B cell (primary cell): ENCODE measurements at regions not wholly inside any gene's neighbourhood (a gene's known extent, or its start where the extent isn't known, plus 50 kb on each side); places are given as distances from the start of the nearest gene placed in this dataset.

Experiments
- ATAC-seq: fragments of 200-7000 bp; cut with Tn5 transposase; one replicate; pipeline ENCODE4 v1.10.0; 2021; ENCODE audit warnings: low read depth, mild to moderate bottlenecking, moderate number of reproducible peaks, moderate library complexity
- CTCF ChIA-PET: fragments of 350-600 bp; sonication (Branson Sonifier 250); formaldehyde crosslinking; loops from one replicate; lab custom pipeline; 2021; ENCODE audit warnings: antibody characterized with exemption, inconsistent platforms; lab: Charles Lee
- POLR2A ChIA-PET: fragments of 350-600 bp; sonication (Branson Sonifier 250); formaldehyde crosslinking; loops from one replicate; lab custom pipeline; 2021; ENCODE audit warnings: antibody characterized with exemption; lab: Charles Lee
- DNase-seq: peaks from one replicate; pipeline ENCODE4 v3.0.0; 2013
- H2AFZ ChIP-seq: 2 replicates; pipeline ENCODE4 v1.6.1; 2012; ENCODE audit warnings: mild to moderate bottlenecking, low read depth, low read length; ENCODE audit not compliant: insufficient read depth, poor library complexity, severe bottlenecking
- H3K27ac ChIP-seq, 2 donors: 1 replicate in 1 of 2; 2 replicates in 1 of 2; pipeline ENCODE4 v1.5.1; 2012 to 2013; ENCODE audit warnings: low read length in 2 of 2, mild to moderate bottlenecking in 2 of 2, moderate library complexity in 1 of 2
- H3K27me3 ChIP-seq, 4 experiments: fragments of 200-600 bp in 1 of 4; sonication (generic) in 1 of 4; replicated peaks in 1 of 4; 1 replicate in 2 of 4; 2 replicates in 2 of 4; pipeline versions ENCODE4 v1.6.1 to v1.7.0; 2013 to 2016; ENCODE audit warnings: low read length in 3 of 4, mild to moderate bottlenecking in 2 of 4, mixed read lengths in 1 of 4, moderate library complexity in 1 of 4; ENCODE audit not compliant: insufficient read depth in 4 of 4, control insufficient read depth in 3 of 4; ENCODE audit errors: control extremely low read depth in 1 of 4
- H3K36me3 ChIP-seq, 2 experiments: replicated peaks in 1 of 2; 1 replicate in 1 of 2; 2 replicates in 1 of 2; pipeline versions ENCODE4 v1.6.1 to v1.7.1; 2013; ENCODE audit warnings: low read length in 1 of 2; ENCODE audit not compliant: insufficient read depth in 2 of 2, control insufficient read depth in 1 of 2; ENCODE audit errors: control extremely low read depth in 1 of 2, extremely low read depth in 1 of 2
- H3K4me1 ChIP-seq, 2 donors: fragments of 200-600 bp in 1 of 2; sonication (generic) in 1 of 2; 1 replicate in 1 of 2; 2 replicates in 1 of 2; pipeline versions ENCODE4 v1.5.1 to v1.6.1; 2013 to 2017; ENCODE audit warnings: low read length in 2 of 2; ENCODE audit not compliant: control insufficient read depth in 2 of 2, insufficient read depth in 2 of 2
- H3K4me2 ChIP-seq: replicated peaks from 2 replicates; pipeline ENCODE3; 2012; ENCODE audit warnings: mild to moderate bottlenecking, low read depth, low read length; ENCODE audit not compliant: poor library complexity, severe bottlenecking
- H3K4me3 ChIP-seq, 5 experiments: fragments of 200-600 bp in 1 of 5; sonication (generic) in 1 of 5; 1 replicate in 3 of 5; 2 replicates in 2 of 5; pipeline versions ENCODE4 v1.5.1 to v1.7.0; 2011 to 2016; ENCODE audit warnings: low read length in 4 of 5, mild to moderate bottlenecking in 4 of 5, low read depth in 2 of 5, control low read depth in 1 of 5, moderate library complexity in 1 of 5; ENCODE audit not compliant: insufficient read depth in 1 of 5; ENCODE audit errors: control extremely low read depth in 1 of 5, extremely low read depth in 1 of 5
- H3K79me2 ChIP-seq: fragments of 200-600 bp; sonication (generic); one replicate; pipeline ENCODE4 v1.6.0; 2016; ENCODE audit warnings: low read length; ENCODE audit not compliant: control insufficient read depth, insufficient read depth
- H3K9ac ChIP-seq: fragments of 200-600 bp; sonication (generic); 2 replicates; pipeline ENCODE4 v1.6.1; 2017; ENCODE audit warnings: mild to moderate bottlenecking, low read length, moderate library complexity
- H3K9me3 ChIP-seq, 3 donors: one replicate each; pipeline versions ENCODE4 v1.6.1 to v1.7.1; 2013; ENCODE audit warnings: low read length in 2 of 3; ENCODE audit not compliant: control insufficient read depth in 2 of 3, insufficient read depth in 1 of 3; ENCODE audit errors: control extremely low read depth in 1 of 3
- H4K20me1 ChIP-seq: 2 replicates; pipeline ENCODE4 v1.6.0; 2012; ENCODE audit warnings: mild to moderate bottlenecking, low read length; ENCODE audit not compliant: insufficient read depth, control insufficient read depth, poor library complexity, severe bottlenecking
- H3K27ac Mint-ChIP-seq: one replicate; pipeline ENCODE4 v1.8.0; 2021; ENCODE audit warnings: mixed read lengths
- H3K27me3 Mint-ChIP-seq: one replicate; pipeline ENCODE4 v1.8.0; 2021; ENCODE audit warnings: mixed read lengths
- H3K4me1 Mint-ChIP-seq: one replicate; pipeline ENCODE4 v1.8.0; 2021; ENCODE audit warnings: mixed read lengths
- H3K4me3 Mint-ChIP-seq: one replicate; pipeline ENCODE4 v1.8.0; 2021; ENCODE audit warnings: mixed read lengths
- H3K9me3 Mint-ChIP-seq: one replicate; pipeline ENCODE4 v1.8.0; 2022; ENCODE audit warnings: mixed read lengths; ENCODE audit not compliant: insufficient read depth
- CTCF ChIP-seq: fragments of 200-600 bp; IDR thresholded peaks from one replicate; pipeline ENCODE4 v1.8.0; 2022; ENCODE audit warnings: antibody characterized with exemption, mild to moderate bottlenecking
- EZH2 ChIP-seq: IDR thresholded peaks from 2 replicates; pipeline ENCODE4 v1.6.1; 2012; ENCODE audit warnings: borderline replicate concordance, low read depth, mild to moderate bottlenecking, moderate library complexity, low read length; ENCODE audit not compliant: insufficient read depth, poor library complexity, severe bottlenecking
- WGBS: methylation state at CpG from one replicate; pipeline ENCODE4 v1.1.5; 2013; ENCODE audit warnings: missing lambda C conversion rate; ENCODE audit not compliant: insufficient coverage; 5-methylcytosine and 5-hydroxymethylcytosine counted together
- intact Hi-C: fragments of 100-400 bp; cut with micrococcal nuclease; formaldehyde crosslinking; loops from one replicate; pipeline ENCODE4 v1.10.0; 2022

GRCh38 chr13:112154301-112155060, 87.5 kb downstream of the SOX1 start:
- Histone ChIP-seq H2AFZ (no peak overlapping the region), H3K27me3 (no peaks in the 10 kb centered on the region), H3K9ac (no peak overlapping the region), H3K27ac (no peak overlapping the region), H3K79me2 (no peaks in the 10 kb centered on the region), H3K4me2 (no peak overlapping the region), H3K9me3 (peaks cover 0 to 14% (median 0%) of the 10 kb centered on the region in 3 donors), H3K4me1 (no peaks in the 10 kb centered on the region), H4K20me1 (no peaks in the 10 kb centered on the region), H3K4me3 (no peak overlapping the region), H3K36me3 (no peaks in the 10 kb centered on the region)
- Mint-ChIP-seq H3K9me3 (no peaks in the 10 kb centered on the region), H3K27ac (no peak overlapping the region), H3K27me3 (no peaks in the 10 kb centered on the region), H3K4me1 (no peaks in the 10 kb centered on the region), H3K4me3 (no peak overlapping the region)
- no peak for ATAC-seq
- DNase-seq: no peak
- ChIA-PET CTCF (no interaction called here), POLR2A (no interaction called here)
- 82% methylated on average over 13 of the region's 14 CpGs for WGBS
- TF ChIP-seq EZH2 (no peak), CTCF (no peak)
- intact Hi-C loops: no loop called here

GRCh38 chr13:112158961-112159360, 92.0 kb downstream of the SOX1 start:
- Mint-ChIP-seq H3K4me1 (no peaks in the 10 kb centered on the region), H3K4me3 (no peak overlapping the region), H3K27me3 (peaks cover 11% of the 10 kb centered on the region), H3K9me3 (no peaks in the 10 kb centered on the region), H3K27ac (no peak overlapping the region)
- no peak for TF ChIP-seq CTCF
- TF ChIP-seq EZH2: no peak
- Histone ChIP-seq H4K20me1 (no peaks in the 10 kb centered on the region), H3K9me3 (peaks cover 0 to 13% (median 0%) of the 10 kb centered on the region in 3 donors), H3K27ac (no peak overlapping the region), H3K36me3 (no peaks in the 10 kb centered on the region), H3K27me3 (peaks cover 0 to 3% (median 0%) of the 10 kb centered on the region in 4 experiments), H3K4me1 (no peaks in the 10 kb centered on the region), H3K4me3 (no peak overlapping the region), H3K9ac (no peak overlapping the region), H3K79me2 (no peaks in the 10 kb centered on the region), H3K4me2 (no peak overlapping the region), H2AFZ (no peak overlapping the region)
- DNase-seq: no peak
- ATAC-seq: no peak
- ChIA-PET CTCF (no interaction called here), POLR2A (no interaction called here)
- 89% methylated on average over 3 of the region's 5 CpGs for WGBS
- intact Hi-C loops: no loop called here
